ENCODE measurements at regions not wholly inside any gene's neighbourhood (a gene's known extent, or its start where the extent isn't known, plus 50 kb on each side); places are given as distances from the start of the nearest gene placed in this dataset.
"Not testable (repeated sequence)": the region's sequence is repeated elsewhere in the genome, so short reads cannot be mapped to it uniquely, and the experiment has no call there.

GRCh38 chr18:42334931-42335330 is 379.9 kb downstream of the PIK3C3 start:
- DNase-seq: no peak

GRCh38 chr18:42336139-42336538 is 381.1 kb downstream of the PIK3C3 start:
- no peak for DNase-seq

GRCh38 chr18:42337337-42337736 is 382.3 kb downstream of the PIK3C3 start:
- DNase-seq: not testable (repeated sequence)

DNA sequence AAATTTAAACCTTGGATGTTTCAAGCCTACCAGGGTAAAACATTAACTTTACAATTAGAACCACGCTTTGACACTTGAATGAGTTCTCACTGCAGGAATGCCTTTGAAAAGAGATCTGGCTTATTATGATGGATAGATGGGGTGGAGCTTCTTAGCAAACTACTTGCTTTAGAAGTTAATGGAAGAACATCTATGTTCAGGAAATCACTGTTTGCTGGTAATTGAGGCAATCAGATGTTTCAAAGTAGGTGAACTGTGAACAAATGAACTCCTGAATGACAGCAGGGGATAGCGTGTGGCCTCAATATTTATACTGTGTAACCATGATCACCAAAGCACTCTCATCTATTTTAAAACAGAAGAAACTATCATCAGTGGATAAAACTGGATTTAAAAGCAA is 383.6 kb downstream of the PIK3C3 start:
- DNase-seq: no peak

- no peak for DNase-seq
Measured at GRCh38 chr18:42339372-42339771, 384.3 kb downstream of the PIK3C3 start.

DNA sequence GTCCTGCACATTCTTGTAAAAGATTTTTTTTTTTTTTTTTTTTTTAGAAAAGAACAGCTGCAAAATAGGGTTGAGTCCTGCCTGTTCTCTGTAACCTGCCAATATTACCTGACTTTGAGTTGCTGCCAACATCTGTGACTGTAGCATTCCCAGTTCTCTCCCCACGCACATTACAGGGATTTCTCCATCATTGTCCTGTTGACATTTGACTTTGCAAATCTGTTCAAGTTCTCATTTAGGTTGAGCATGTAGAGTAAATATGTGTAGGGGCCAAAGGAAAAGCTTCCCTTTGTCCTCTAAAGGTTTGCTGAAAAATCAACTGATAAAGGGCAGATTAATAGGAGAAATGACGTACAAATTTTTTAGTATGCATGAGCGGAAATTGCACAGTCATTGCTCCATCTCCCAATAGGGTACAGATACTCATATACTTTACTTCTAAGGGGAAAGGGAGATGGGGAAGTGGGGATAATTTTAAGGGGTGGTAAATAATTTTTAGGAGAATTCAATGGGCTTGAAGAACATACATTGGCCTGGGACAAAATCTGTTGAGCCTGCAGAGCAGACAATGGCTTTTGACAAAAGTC is 385.5 kb downstream of the PIK3C3 start:
- DNase-seq: no peak

- no peak for DNase-seq
Measured at GRCh38 chr18:42341423-42341822, 386.4 kb downstream of the PIK3C3 start.

DNA sequence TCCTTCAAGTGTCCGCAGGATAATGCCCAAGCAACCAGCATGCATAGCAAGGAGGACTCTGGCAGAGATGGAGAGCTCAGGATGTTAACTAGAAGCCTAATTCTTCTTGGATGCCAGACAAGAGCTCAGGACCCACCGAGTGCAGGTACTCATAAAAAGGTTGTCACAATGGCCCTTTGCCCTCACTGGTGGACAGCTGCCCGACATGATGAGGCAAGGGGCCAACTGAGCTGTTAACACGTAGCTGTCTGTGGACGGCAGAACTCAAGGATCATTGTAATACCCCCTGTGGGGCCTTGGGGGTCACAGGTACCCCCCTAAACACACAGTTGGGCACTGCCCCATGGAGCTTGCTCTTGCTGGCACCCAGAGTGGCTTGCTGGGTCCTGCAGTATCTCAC is 393.7 kb downstream of the PIK3C3 start:
- no peak for DNase-seq

GRCh38 chr18:42351455-42351854 is 396.4 kb downstream of the PIK3C3 start:
- no peak for DNase-seq

GRCh38 chr18:42360716-42361115 is 405.7 kb downstream of the PIK3C3 start:
- DNase-seq: no peak

- DNase-seq: no peak
Measured at GRCh38 chr18:42363446-42364441, 408.7 kb downstream of the PIK3C3 start.

GRCh38 chr18:42364766-42365165 is 409.7 kb downstream of the PIK3C3 start:
- no peak for DNase-seq

DNA sequence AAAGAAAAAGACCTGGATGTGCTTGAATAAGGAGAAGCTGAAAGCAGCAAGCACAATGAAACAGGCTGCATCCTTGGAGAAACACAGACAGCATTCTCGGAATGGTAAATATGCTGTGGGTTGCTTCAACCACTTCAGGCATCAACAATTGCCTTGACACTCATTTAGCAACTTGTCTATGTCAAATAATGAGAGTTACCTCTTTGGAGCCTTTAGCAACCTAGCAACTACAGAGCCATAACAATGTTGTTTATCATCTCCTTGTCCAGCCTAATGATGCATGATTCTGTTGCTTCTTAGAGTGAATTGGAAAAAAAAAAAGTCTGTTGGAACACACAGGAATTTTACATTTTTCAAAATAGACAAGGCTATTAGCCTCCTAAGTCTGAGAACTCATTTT is 410.6 kb downstream of the PIK3C3 start:
- no peak for DNase-seq

DNA sequence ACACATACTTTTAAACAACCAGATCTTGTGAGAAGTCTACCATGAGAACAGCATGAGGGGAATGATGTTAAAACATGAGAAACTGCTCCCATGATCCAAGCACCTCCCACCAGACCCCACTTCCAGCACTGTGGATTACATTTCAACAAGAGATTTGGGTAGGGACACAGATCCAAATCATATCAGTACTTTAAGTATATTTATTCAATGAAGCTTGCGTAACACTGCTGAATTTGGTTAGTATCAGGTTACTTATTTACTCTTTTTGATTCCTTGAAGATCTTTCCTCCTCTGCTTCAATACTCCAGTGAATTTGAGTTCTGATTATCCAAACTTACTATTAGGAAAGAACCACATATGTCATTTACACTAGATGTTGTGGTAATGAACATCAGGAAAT is 418.6 kb downstream of the PIK3C3 start:
- DNase-seq: no peak

- DNase-seq: no peak
Measured at GRCh38 chr18:42374961-42375360, 419.9 kb downstream of the PIK3C3 start.

- DNase-seq: not testable (repeated sequence)
Measured at GRCh38 chr18:42378854-42379253, 423.8 kb downstream of the PIK3C3 start.

- not testable (repeated sequence) for DNase-seq
Measured at GRCh38 chr18:42381236-42381635, 426.2 kb downstream of the PIK3C3 start.

DNA sequence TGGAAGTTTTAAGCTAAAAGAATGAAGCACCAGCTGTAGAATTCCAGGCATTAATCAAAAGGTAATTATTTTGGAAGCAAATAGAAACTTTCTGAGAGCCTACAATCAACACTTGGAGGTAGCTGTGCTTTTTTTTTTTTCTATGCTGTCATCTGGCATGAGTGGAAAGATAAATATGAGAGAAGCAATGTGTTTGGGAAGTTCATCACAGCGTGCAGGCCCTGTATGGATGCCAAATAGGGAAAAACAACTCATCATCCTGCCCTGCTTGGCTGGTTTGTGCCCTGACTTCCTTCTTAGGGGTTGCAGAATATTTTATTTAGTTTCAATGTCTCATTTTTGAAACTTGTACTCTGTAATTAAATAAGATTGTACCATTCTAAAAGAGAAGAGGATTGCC is 437.4 kb downstream of the PIK3C3 start:
- no peak for DNase-seq

GRCh38 chr18:42392926-42393325 is 437.9 kb downstream of the PIK3C3 start:
- DNase-seq: no peak

DNA sequence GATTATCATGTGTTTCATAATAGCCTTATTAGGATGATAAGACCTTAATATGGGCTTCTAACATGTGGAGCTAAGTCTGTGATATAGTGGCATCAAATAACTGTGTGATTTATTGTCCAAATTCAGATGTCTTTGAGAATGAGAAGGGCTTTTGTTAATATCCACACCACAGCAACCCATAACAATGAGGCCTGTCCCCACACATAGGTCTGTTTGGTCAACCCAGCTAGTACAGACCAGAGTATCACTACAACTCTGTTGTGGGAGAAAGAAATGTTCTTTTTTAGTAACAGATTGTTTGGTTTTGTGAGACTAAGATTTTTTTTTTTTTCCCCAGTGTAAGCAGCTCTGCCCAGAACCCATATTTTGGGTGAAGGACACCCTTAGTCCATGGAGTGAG is 439.2 kb downstream of the PIK3C3 start:
- DNase-seq: no peak

GRCh38 chr18:42401131-42401673 is 446.2 kb downstream of the PIK3C3 start:
- no peak for DNase-seq

DNA sequence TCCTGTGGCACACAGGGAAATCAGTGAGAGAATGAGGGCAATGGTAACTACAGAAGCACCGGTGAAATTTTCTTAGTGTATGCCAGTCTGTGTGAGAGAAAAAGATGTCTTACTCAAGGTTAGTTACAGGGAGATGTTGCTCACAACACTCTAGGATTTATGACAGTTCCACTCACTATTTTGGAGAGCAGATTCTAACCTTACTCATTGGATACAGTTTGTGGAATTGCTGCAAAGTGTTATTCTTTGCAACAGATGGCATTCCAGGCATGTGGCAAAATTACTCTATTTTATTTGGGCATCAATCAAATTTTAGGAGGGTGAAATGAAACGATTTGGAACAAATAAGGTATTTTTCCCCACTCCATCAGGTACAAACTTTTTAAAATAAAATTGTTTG is 449.1 kb downstream of the PIK3C3 start:
- DNase-seq: no peak

DNA sequence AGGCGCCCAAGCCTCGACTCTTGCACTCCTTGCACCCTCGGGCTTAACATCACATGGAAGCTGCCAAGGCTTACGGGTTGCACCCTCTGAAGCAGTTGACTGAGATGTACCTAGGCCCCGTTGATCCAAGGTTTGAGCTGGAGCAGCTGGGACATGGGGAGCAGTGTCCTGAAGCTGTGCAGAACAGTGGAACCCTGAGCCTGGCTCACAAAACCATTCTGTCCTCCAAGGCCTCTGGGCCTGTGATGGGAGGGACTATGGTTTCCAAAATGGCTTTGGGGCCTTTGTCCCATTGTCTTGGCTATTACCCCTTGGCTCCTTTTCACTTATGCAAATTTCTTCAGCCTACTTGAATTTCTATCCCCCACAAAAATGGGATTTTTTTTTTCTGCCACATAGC is 454.0 kb downstream of the PIK3C3 start:
- no peak for DNase-seq

DNA sequence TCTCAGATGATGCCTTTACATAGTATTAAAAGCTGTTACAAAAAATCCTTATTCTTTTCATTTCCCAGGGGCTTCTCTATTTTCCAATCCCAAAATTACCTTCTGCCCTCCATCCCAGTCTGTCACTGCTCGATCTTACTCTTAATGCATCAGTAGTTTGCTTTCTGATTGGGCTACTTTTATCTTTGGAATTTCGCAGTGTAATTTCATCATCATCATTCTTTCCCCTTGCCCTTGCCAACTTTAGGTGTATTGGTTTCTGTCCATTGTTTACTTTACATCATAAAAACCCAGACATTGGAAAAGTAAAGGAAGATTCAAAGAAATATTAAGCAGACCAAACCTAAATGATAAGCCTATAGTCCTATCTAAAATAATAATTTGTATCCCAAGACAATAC is 457.2 kb downstream of the PIK3C3 start:
- DNase-seq: no peak
